ENCODE measurements at regions not wholly inside any gene's neighbourhood (a gene's known extent, or its start where the extent isn't known, plus 50 kb on each side); places are given as distances from the start of the nearest gene placed in this dataset.
"Not testable (repeated sequence)": the region's sequence is repeated elsewhere in the genome, so short reads cannot be mapped to it uniquely, and the experiment has no call there.

DNA sequence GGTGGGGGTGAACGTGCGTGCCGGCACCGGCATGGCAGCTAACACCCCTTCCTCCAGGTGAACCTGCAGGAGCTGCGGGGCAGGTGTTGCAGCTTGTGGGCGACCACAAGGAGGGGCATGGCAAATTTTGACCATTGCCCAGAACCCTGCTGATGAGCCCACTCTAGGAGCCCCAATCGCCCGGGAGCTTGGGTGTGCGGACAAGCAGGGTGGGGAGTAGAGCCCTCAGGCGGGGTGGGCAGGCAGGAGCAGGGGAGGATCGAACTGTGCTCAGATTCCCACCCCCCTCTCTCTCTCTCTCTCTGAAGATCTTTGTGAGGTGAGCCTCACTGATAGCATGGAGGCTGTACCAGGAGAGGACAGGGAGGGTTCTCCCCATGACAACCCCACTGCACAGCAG lies 159.8 kb downstream of the GOLGA6L4 start:
- WGBS, 2 experiments (ENCODE audit: extremely low coverage in 1 of 2, insufficient coverage in 1 of 2, insufficient read length in 1 of 2, insufficient replicate concordance in 2 of 2, low coverage in 1 of 2, low lambda C conversion rate in 2 of 2, missing lambda C conversion rate in 1 of 2): 91% methylated on average over 4 of the region's 11 CpGs; no CpG with 5 or more reads in 1 of the 2 experiments
- CTCF ChIA-PET (ENCODE audit: partially characterized antibody); H3K18ac ChIP-seq (ENCODE audit: extremely low read depth, low read length); H2BK12ac ChIP-seq (ENCODE audit: low read depth, low read length); H4K8ac ChIP-seq (ENCODE audit: extremely low read depth, insufficient read depth, low read length); H4K20me1 ChIP-seq (replicated peaks in 1 of 2; ENCODE audit: control insufficient read depth in 1 of 2, insufficient read depth in 2 of 2, low read length in 2 of 2); H3K4me2 ChIP-seq (ENCODE audit: insufficient read depth in 1 of 2, low read depth in 2 of 2, low read length in 2 of 2); H3K23me2 ChIP-seq (ENCODE audit: low read depth, low read length); H2BK15ac ChIP-seq (ENCODE audit: low read length); H3K27ac ChIP-seq (ENCODE audit: low read depth, low read length); H3K36me3 ChIP-seq (ENCODE audit: control insufficient read depth in 2 of 4, insufficient read depth in 4 of 4, low read length in 3 of 4); H3K23ac ChIP-seq (ENCODE audit: insufficient read length); H4K5ac ChIP-seq (ENCODE audit: insufficient read length, low read depth, low read length); H3K79me2 ChIP-seq (ENCODE audit: control insufficient read depth in 1 of 2, insufficient read depth in 2 of 2, low read length in 2 of 2); H3K4me1 ChIP-seq (replicated peaks in 1 of 4; ENCODE audit: control insufficient read depth in 3 of 4, insufficient read depth in 4 of 4, low read length in 3 of 4); POLR2A ChIA-PET (ENCODE audit: partially characterized antibody); H3K79me1 ChIP-seq (ENCODE audit: low read depth, low read length); H3K9me3 ChIP-seq (ENCODE audit: insufficient read depth in 2 of 2, low read depth in 1 of 2, low read length in 1 of 2); H3K27me3 ChIP-seq (replicated peaks in 1 of 4; ENCODE audit: control insufficient read depth in 3 of 4, extremely low read depth in 1 of 4, insufficient read depth in 3 of 4, low read length in 3 of 4); H3K56ac ChIP-seq (replicated peaks; ENCODE audit: insufficient read length, low read depth, low read length); H3K9ac ChIP-seq (replicated peaks in 1 of 4; ENCODE audit: extremely low read depth in 1 of 4, low read depth in 3 of 4, low read length in 3 of 4); H3K4me3 ChIP-seq (ENCODE audit: extremely low read depth in 1 of 4, insufficient read depth in 2 of 4, low read depth in 3 of 4, low read length in 4 of 4); H2AFZ ChIP-seq (ENCODE audit: low read length); H2BK120ac ChIP-seq (replicated peaks; ENCODE audit: low read depth, low read length); H2BK20ac ChIP-seq (ENCODE audit: low read length); H2BK5ac ChIP-seq (ENCODE audit: low read depth, low read length); H3K4ac ChIP-seq (replicated peaks; ENCODE audit: insufficient read length, low read depth, low read length); FAIRE-seq; H2AK5ac ChIP-seq (ENCODE audit: low read depth, low read length); H4K91ac ChIP-seq (replicated peaks; ENCODE audit: insufficient read length, low read length); H3K14ac ChIP-seq (ENCODE audit: insufficient read length): not testable (repeated sequence)
- DNase-seq (ENCODE audit: low read depth in 1 of 2, low spot score in 2 of 2): peak in 1 of 2 experiments; percentile 22

DNA sequence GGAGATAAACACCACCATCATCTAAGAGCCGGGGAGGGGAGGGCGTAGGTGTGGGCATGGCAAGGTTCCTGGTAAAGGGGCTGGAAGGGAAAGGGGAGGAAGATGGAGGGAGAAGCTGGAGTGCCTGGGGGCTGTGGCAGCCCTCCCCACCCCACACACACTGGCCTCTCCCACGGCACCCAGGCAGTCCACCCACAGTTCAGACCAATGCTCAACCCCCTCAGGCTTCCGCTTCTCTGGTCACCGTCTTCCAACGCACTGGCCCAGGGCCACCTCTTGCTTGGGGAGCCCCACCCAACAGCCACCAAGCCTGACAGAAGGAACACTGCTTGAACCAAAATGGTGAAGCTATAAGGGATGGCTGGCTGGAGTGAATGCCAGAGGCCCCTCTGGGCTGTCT lies 160.3 kb downstream of the GOLGA6L4 start:
- H3K9me3 ChIP-seq (ENCODE audit: insufficient read depth in 2 of 2, low read depth in 1 of 2, low read length in 1 of 2); H3K23ac ChIP-seq (ENCODE audit: insufficient read length); H4K5ac ChIP-seq (ENCODE audit: insufficient read length, low read depth, low read length); H3K4ac ChIP-seq (replicated peaks; ENCODE audit: insufficient read length, low read depth, low read length); H2BK120ac ChIP-seq (replicated peaks; ENCODE audit: low read depth, low read length); H4K20me1 ChIP-seq (replicated peaks in 1 of 2; ENCODE audit: control insufficient read depth in 1 of 2, insufficient read depth in 2 of 2, low read length in 2 of 2); H4K91ac ChIP-seq (replicated peaks; ENCODE audit: insufficient read length, low read length); H3K14ac ChIP-seq (ENCODE audit: insufficient read length); H2BK5ac ChIP-seq (ENCODE audit: low read depth, low read length); H3K27me3 ChIP-seq (replicated peaks in 1 of 4; ENCODE audit: control insufficient read depth in 3 of 4, extremely low read depth in 1 of 4, insufficient read depth in 3 of 4, low read length in 3 of 4); H3K27ac ChIP-seq (ENCODE audit: low read depth, low read length); H2BK12ac ChIP-seq (ENCODE audit: low read depth, low read length); POLR2A ChIA-PET (ENCODE audit: partially characterized antibody); H2BK15ac ChIP-seq (ENCODE audit: low read length); H3K4me3 ChIP-seq (ENCODE audit: extremely low read depth in 1 of 4, insufficient read depth in 2 of 4, low read depth in 3 of 4, low read length in 4 of 4); H3K36me3 ChIP-seq (ENCODE audit: control insufficient read depth in 2 of 4, insufficient read depth in 4 of 4, low read length in 3 of 4); H3K4me1 ChIP-seq (replicated peaks in 1 of 4; ENCODE audit: control insufficient read depth in 3 of 4, insufficient read depth in 4 of 4, low read length in 3 of 4); H3K79me1 ChIP-seq (ENCODE audit: low read depth, low read length); H2BK20ac ChIP-seq (ENCODE audit: low read length); FAIRE-seq; H2AFZ ChIP-seq (ENCODE audit: low read length); H3K23me2 ChIP-seq (ENCODE audit: low read depth, low read length); H3K18ac ChIP-seq (ENCODE audit: extremely low read depth, low read length); CTCF ChIA-PET (ENCODE audit: partially characterized antibody); H2AK5ac ChIP-seq (ENCODE audit: low read depth, low read length); H3K9ac ChIP-seq (replicated peaks in 1 of 4; ENCODE audit: extremely low read depth in 1 of 4, low read depth in 3 of 4, low read length in 3 of 4); H3K56ac ChIP-seq (replicated peaks; ENCODE audit: insufficient read length, low read depth, low read length); H3K79me2 ChIP-seq (ENCODE audit: control insufficient read depth in 1 of 2, insufficient read depth in 2 of 2, low read length in 2 of 2); H4K8ac ChIP-seq (ENCODE audit: extremely low read depth, insufficient read depth, low read length); H3K4me2 ChIP-seq (ENCODE audit: insufficient read depth in 1 of 2, low read depth in 2 of 2, low read length in 2 of 2): not testable (repeated sequence)
- DNase-seq (ENCODE audit: low read depth in 1 of 2, low spot score in 2 of 2): peak in 1 of 2 experiments; percentile 33
- WGBS, 2 experiments (ENCODE audit: extremely low coverage in 1 of 2, insufficient coverage in 1 of 2, insufficient read length in 1 of 2, insufficient replicate concordance in 2 of 2, low coverage in 1 of 2, low lambda C conversion rate in 2 of 2, missing lambda C conversion rate in 1 of 2): 89% methylated on average over 6 of the region's 6 CpGs; no CpG with 5 or more reads in 1 of the 2 experiments

All from H1 (cell line).